ENCODE measurements at regions not wholly inside any gene's neighbourhood (a gene's known extent, or its start where the extent isn't known, plus 50 kb on each side); places are given as distances from the start of the nearest gene placed in this dataset.

- ATAC-seq (no peak), DNase-seq (no peak)
- 81 to 86% methylated on average over 1 of the region's 1 CpG for WGBS, 2 donors
- no peak for TF ChIP-seq POLR2A (IDR thresholded peaks at IDR 0.05)
- TF ChIP-seq, protein P1, sequence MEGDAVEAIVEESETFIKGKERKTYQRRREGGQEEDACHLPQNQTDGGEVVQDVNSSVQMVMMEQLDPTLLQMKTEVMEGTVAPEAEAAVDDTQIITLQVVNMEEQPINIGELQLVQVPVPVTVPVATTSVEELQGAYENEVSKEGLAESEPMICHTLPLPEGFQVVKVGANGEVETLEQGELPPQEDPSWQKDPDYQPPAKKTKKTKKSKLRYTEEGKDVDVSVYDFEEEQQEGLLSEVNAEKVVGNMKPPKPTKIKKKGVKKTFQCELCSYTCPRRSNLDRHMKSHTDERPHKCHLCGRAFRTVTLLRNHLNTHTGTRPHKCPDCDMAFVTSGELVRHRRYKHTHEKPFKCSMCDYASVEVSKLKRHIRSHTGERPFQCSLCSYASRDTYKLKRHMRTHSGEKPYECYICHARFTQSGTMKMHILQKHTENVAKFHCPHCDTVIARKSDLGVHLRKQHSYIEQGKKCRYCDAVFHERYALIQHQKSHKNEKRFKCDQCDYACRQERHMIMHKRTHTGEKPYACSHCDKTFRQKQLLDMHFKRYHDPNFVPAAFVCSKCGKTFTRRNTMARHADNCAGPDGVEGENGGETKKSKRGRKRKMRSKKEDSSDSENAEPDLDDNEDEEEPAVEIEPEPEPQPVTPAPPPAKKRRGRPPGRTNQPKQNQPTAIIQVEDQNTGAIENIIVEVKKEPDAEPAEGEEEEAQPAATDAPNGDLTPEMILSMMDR (IDR thresholded peaks at IDR 0.05), result no peak
- Histone ChIP-seq H3K4me1 (peaks cover 13% of the 10 kb centered on the region), H3K9me3 (no peaks in the 10 kb centered on the region), H3K4me3 (no peak overlapping the region), H3K36me3 (replicated peaks in 1 of 2; ENCODE audit: insufficient read depth in 1 of 2, low read depth in 2 of 2) (no peaks in the 10 kb centered on the region), H3K27ac (no peak overlapping the region), H3K27me3 (no peaks in the 10 kb centered on the region)
- intact Hi-C loops (cut with DNase I), result no loop called here
These were observed 51.0 kb upstream of the NSUN7 start for GRCh38 chr4:40698733-40699132.

GRCh38 chr4:40699648-40700047 lies 50.1 kb upstream of the NSUN7 start:
- no peak for TF ChIP-seq POLR2A (IDR thresholded peaks at IDR 0.05)
- TF ChIP-seq, protein P1 (IDR thresholded peaks at IDR 0.05), result no peak
- WGBS, 2 donors, result 90 to 92% methylated on average over 5 of the region's 5 CpGs
- DNase-seq, result no peak
- intact Hi-C loops (cut with DNase I), result no loop called here
- peaks cover 13% of the 10 kb centered on the region for H3K4me1 ChIP-seq
- H3K4me3 ChIP-seq, result no peak overlapping the region
- no peaks in the 10 kb centered on the region for H3K36me3 ChIP-seq (replicated peaks in 1 of 2; ENCODE audit: insufficient read depth in 1 of 2, low read depth in 2 of 2)
- H3K9me3 ChIP-seq, result no peaks in the 10 kb centered on the region
- ATAC-seq, result no peak
- H3K27ac ChIP-seq, result no peak overlapping the region
- no peaks in the 10 kb centered on the region for H3K27me3 ChIP-seq

Measured in body of pancreas (tissue), 4 donors.